Lower leg skin (tissue), 3 donors: ENCODE measurements at regions not wholly inside any gene's neighbourhood (a gene's known extent, or its start where the extent isn't known, plus 50 kb on each side); places are given as distances from the start of the nearest gene placed in this dataset.

Source experiments
- POLR2A ChIP-seq, 2 donors: fragments of 450-650 bp; IDR thresholded peaks; one replicate each; pipeline ENCODE4 v1.6.1; 2016 to 2017; ENCODE audit warnings: antibody characterized with exemption in 2 of 2, mild to moderate bottlenecking in 1 of 2, moderate library complexity in 1 of 2
- TF ChIP-seq, protein P1 (sequence below), 3 donors: fragments of 450-650 bp; IDR thresholded peaks; one replicate each; pipeline ENCODE4 v1.5.1; 2016; ENCODE audit warnings: antibody characterized with exemption in 3 of 3, mild to moderate bottlenecking in 3 of 3, moderate library complexity in 2 of 3

DNA sequence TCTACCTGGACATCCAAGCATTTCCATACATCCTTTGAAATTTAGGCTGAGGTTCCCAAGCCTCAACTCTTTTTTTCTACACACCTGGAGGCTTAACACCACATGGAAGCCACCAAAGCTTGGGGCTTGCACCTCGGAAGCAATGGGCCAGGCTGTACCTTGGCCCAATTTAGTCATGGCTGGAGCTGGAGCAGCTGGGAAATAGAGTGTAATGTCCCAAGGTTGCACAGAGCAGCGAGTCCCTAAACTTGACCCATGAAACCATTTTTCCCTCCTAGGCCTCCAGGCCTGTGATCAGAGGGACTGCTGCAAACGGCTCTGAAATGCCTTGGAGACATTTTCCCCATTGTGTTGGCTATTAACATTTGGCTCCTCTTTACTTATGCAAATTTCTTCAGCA lies 1574.3 kb upstream of the ZEB2 start:
- TF ChIP-seq POLR2A (IDR thresholded peaks at IDR 0.05) = no peak
- TF ChIP-seq, protein P1, sequence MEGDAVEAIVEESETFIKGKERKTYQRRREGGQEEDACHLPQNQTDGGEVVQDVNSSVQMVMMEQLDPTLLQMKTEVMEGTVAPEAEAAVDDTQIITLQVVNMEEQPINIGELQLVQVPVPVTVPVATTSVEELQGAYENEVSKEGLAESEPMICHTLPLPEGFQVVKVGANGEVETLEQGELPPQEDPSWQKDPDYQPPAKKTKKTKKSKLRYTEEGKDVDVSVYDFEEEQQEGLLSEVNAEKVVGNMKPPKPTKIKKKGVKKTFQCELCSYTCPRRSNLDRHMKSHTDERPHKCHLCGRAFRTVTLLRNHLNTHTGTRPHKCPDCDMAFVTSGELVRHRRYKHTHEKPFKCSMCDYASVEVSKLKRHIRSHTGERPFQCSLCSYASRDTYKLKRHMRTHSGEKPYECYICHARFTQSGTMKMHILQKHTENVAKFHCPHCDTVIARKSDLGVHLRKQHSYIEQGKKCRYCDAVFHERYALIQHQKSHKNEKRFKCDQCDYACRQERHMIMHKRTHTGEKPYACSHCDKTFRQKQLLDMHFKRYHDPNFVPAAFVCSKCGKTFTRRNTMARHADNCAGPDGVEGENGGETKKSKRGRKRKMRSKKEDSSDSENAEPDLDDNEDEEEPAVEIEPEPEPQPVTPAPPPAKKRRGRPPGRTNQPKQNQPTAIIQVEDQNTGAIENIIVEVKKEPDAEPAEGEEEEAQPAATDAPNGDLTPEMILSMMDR (IDR thresholded peaks at IDR 0.05) = no peak
